ENCODE measurements at regions not wholly inside any gene's neighbourhood (a gene's known extent, or its start where the extent isn't known, plus 50 kb on each side); places are given as distances from the start of the nearest gene placed in this dataset.

DNA sequence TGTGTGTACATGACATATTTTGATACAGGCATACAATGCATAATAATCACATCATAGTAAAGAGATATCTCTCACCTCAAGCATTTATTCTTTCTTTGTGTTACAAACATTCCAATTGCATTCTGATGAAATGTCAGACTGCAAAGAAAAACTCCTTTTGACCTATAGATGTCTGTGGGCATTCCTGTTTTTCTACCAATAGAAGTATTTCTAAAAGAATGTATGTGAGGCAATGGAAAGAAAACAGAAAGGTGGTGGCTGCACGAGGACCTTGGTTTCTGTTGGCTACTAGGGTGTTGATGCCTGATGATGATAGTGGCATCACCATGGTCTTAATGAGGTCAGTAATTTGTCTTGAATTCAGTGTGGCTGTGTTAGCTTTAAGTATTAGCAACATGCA, 137.0 kb upstream of the ANO3 start:
- Histone ChIP-seq H3K27ac (ENCODE audit: low read depth) (no peak overlapping the region), H3K79me2 (replicated peaks; ENCODE audit: insufficient read depth) (no peaks in the 10 kb centered on the region), H2AFZ (no peak overlapping the region), H3K4me2 (no peak overlapping the region), H3K9me2 (ENCODE audit: insufficient read depth) (no peaks in the 10 kb centered on the region), H3K27me3 (ENCODE audit: insufficient read depth) (no peaks in the 10 kb centered on the region), H3K4me3 (no peak overlapping the region), H3F3A (replicated peaks; ENCODE audit: low read depth) (no peaks in the 10 kb centered on the region), H3K36me3 (ENCODE audit: insufficient read depth) (no peaks in the 10 kb centered on the region), H4K20me1 (replicated peaks; ENCODE audit: insufficient read depth) (no peaks in the 10 kb centered on the region), H3K4me1 (ENCODE audit: insufficient read depth) (no peaks in the 10 kb centered on the region)
- Mint-ChIP-seq H3K36me3 (ENCODE audit: low read depth) (no peaks in the 10 kb centered on the region), H3K4me3 (no peak overlapping the region), H3K27ac (no peak overlapping the region), H3K9me3 (no peaks in the 10 kb centered on the region), H3K27me3 (ENCODE audit: insufficient read depth, low read depth, poor library complexity) (peaks cover 4% of the 10 kb centered on the region), H3K4me1 (peaks cover 2% of the 10 kb centered on the region; the same call in 1 of the 3 replicates)
- no peak for ATAC-seq
- no peak for DNase-seq (ENCODE audit: low spot score)
- TF ChIP-seq, protein P1, sequence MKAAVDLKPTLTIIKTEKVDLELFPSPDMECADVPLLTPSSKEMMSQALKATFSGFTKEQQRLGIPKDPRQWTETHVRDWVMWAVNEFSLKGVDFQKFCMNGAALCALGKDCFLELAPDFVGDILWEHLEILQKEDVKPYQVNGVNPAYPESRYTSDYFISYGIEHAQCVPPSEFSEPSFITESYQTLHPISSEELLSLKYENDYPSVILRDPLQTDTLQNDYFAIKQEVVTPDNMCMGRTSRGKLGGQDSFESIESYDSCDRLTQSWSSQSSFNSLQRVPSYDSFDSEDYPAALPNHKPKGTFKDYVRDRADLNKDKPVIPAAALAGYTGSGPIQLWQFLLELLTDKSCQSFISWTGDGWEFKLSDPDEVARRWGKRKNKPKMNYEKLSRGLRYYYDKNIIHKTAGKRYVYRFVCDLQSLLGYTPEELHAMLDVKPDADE (IDR thresholded peaks at IDR 0.05): no peak
- TF ChIP-seq, protein P2, sequence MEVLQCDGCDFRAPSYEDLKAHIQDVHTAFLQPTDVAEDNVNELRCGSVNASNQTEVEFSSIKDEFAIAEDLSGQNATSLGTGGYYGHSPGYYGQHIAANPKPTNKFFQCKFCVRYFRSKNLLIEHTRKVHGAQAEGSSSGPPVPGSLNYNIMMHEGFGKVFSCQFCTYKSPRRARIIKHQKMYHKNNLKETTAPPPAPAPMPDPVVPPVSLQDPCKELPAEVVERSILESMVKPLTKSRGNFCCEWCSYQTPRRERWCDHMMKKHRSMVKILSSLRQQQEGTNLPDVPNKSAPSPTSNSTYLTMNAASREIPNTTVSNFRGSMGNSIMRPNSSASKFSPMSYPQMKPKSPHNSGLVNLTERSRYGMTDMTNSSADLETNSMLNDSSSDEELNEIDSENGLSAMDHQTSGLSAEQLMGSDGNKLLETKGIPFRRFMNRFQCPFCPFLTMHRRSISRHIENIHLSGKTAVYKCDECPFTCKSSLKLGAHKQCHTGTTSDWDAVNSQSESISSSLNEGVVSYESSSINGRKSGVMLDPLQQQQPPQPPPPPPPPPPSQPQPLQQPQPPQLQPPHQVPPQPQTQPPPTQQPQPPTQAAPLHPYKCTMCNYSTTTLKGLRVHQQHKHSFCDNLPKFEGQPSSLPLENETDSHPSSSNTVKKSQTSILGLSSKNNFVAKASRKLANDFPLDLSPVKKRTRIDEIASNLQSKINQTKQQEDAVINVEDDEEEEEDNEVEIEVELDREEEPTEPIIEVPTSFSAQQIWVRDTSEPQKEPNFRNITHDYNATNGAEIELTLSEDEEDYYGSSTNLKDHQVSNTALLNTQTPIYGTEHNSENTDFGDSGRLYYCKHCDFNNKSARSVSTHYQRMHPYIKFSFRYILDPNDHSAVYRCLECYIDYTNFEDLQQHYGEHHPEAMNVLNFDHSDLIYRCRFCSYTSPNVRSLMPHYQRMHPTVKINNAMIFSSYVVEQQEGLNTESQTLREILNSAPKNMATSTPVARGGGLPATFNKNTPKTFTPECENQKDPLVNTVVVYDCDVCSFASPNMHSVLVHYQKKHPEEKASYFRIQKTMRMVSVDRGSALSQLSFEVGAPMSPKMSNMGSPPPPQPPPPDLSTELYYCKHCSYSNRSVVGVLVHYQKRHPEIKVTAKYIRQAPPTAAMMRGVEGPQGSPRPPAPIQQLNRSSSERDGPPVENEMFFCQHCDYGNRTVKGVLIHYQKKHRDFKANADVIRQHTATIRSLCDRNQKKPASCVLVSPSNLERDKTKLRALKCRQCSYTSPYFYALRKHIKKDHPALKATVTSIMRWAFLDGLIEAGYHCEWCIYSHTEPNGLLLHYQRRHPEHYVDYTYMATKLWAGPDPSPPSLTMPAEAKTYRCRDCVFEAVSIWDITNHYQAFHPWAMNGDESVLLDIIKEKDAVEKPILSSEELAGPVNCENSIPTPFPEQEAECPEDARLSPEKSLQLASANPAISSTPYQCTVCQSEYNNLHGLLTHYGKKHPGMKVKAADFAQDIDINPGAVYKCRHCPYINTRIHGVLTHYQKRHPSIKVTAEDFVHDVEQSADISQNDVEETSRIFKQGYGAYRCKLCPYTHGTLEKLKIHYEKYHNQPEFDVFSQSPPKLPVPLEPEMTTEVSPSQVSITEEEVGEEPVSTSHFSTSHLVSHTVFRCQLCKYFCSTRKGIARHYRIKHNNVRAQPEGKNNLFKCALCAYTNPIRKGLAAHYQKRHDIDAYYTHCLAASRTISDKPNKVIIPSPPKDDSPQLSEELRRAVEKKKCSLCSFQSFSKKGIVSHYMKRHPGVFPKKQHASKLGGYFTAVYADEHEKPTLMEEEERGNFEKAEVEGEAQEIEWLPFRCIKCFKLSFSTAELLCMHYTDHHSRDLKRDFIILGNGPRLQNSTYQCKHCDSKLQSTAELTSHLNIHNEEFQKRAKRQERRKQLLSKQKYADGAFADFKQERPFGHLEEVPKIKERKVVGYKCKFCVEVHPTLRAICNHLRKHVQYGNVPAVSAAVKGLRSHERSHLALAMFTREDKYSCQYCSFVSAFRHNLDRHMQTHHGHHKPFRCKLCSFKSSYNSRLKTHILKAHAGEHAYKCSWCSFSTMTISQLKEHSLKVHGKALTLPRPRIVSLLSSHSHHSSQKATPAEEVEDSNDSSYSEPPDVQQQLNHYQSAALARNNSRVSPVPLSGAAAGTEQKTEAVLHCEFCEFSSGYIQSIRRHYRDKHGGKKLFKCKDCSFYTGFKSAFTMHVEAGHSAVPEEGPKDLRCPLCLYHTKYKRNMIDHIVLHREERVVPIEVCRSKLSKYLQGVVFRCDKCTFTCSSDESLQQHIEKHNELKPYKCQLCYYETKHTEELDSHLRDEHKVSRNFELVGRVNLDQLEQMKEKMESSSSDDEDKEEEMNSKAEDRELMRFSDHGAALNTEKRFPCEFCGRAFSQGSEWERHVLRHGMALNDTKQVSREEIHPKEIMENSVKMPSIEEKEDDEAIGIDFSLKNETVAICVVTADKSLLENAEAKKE (CRISPR knock-in tag; IDR thresholded peaks at IDR 0.05): no peak
- TF ChIP-seq EZH2phosphoT487 (IDR thresholded peaks at IDR 0.05; ENCODE audit: unreplicated experiment): no peak
- TF ChIP-seq JUNB (IDR thresholded peaks at IDR 0.05; ENCODE audit: unreplicated experiment): no peak
- TF ChIP-seq, protein P3, sequence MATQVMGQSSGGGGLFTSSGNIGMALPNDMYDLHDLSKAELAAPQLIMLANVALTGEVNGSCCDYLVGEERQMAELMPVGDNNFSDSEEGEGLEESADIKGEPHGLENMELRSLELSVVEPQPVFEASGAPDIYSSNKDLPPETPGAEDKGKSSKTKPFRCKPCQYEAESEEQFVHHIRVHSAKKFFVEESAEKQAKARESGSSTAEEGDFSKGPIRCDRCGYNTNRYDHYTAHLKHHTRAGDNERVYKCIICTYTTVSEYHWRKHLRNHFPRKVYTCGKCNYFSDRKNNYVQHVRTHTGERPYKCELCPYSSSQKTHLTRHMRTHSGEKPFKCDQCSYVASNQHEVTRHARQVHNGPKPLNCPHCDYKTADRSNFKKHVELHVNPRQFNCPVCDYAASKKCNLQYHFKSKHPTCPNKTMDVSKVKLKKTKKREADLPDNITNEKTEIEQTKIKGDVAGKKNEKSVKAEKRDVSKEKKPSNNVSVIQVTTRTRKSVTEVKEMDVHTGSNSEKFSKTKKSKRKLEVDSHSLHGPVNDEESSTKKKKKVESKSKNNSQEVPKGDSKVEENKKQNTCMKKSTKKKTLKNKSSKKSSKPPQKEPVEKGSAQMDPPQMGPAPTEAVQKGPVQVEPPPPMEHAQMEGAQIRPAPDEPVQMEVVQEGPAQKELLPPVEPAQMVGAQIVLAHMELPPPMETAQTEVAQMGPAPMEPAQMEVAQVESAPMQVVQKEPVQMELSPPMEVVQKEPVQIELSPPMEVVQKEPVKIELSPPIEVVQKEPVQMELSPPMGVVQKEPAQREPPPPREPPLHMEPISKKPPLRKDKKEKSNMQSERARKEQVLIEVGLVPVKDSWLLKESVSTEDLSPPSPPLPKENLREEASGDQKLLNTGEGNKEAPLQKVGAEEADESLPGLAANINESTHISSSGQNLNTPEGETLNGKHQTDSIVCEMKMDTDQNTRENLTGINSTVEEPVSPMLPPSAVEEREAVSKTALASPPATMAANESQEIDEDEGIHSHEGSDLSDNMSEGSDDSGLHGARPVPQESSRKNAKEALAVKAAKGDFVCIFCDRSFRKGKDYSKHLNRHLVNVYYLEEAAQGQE (IDR thresholded peaks at IDR 0.05; ENCODE audit: unreplicated experiment): no peak
- no peak for TF ChIP-seq ZNF331 (CRISPR knock-in tag; IDR thresholded peaks at IDR 0.05; ENCODE audit: low read depth)
- no peak for TF ChIP-seq EZH2 (IDR thresholded peaks at IDR 0.05; ENCODE audit: low read depth, unreplicated experiment)
- no peak for TF ChIP-seq CREB1 (CRISPR knock-in tag; IDR thresholded peaks at IDR 0.05; ENCODE audit: low read depth)
- no peak for TF ChIP-seq NANOG (IDR thresholded peaks at IDR 0.05; ENCODE audit: borderline replicate concordance)
- TF ChIP-seq, protein P4, sequence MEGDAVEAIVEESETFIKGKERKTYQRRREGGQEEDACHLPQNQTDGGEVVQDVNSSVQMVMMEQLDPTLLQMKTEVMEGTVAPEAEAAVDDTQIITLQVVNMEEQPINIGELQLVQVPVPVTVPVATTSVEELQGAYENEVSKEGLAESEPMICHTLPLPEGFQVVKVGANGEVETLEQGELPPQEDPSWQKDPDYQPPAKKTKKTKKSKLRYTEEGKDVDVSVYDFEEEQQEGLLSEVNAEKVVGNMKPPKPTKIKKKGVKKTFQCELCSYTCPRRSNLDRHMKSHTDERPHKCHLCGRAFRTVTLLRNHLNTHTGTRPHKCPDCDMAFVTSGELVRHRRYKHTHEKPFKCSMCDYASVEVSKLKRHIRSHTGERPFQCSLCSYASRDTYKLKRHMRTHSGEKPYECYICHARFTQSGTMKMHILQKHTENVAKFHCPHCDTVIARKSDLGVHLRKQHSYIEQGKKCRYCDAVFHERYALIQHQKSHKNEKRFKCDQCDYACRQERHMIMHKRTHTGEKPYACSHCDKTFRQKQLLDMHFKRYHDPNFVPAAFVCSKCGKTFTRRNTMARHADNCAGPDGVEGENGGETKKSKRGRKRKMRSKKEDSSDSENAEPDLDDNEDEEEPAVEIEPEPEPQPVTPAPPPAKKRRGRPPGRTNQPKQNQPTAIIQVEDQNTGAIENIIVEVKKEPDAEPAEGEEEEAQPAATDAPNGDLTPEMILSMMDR (conservative IDR thresholded peaks at IDR 0.05; ENCODE audit: low read depth in 2 of 2): no peak
- TF ChIP-seq POLR2AphosphoS5 (IDR thresholded peaks at IDR 0.05; ENCODE audit: low read depth): no peak
- no peak for TF ChIP-seq STAT1 (IDR thresholded peaks at IDR 0.05; ENCODE audit: unreplicated experiment)
- no peak for TF ChIP-seq ZNF114 (CRISPR knock-in tag; IDR thresholded peaks at IDR 0.05)

All from GM23338 (cell line).